Body of pancreas (tissue), 4 donors: ENCODE measurements at regions not wholly inside any gene's neighbourhood (a gene's known extent, or its start where the extent isn't known, plus 50 kb on each side); places are given as distances from the start of the nearest gene placed in this dataset.

Experiments used
- ATAC-seq: fragments of 150-250 bp; one replicate; pipeline ENCODE4 v1.9.1; 2016
- DNase-seq, 4 donors: peaks; one replicate each; pipeline ENCODE4 v3.0.0-alpha.2; 2019
- H3K27ac ChIP-seq, 4 donors: fragments of 200-600 bp; sonication (generic); 1 replicate in 3 of 4; 2 replicates in 1 of 4; pipeline versions ENCODE4 v1.5.1 to v1.6.1; 2016 to 2019; ENCODE audit warnings: mild to moderate bottlenecking in 1 of 4, mixed read lengths in 1 of 4, moderate library complexity in 1 of 4
- H3K27me3 ChIP-seq, 2 donors: fragments of 200-600 bp; sonication (generic); one replicate each; pipeline ENCODE4 v1.6.0; 2016; ENCODE audit warnings: mild to moderate bottlenecking in 1 of 2
- H3K36me3 ChIP-seq, 2 donors: fragments of 200-600 bp; sonication (generic); replicated peaks in 1 of 2; 2 replicates each; pipeline ENCODE4 v1.5.1; 2016; ENCODE audit warnings: low read depth in 2 of 2; ENCODE audit not compliant: insufficient read depth in 1 of 2
- H3K4me1 ChIP-seq: fragments of 200-600 bp; sonication (generic); one replicate; pipeline ENCODE4 v1.6.0; 2016
- H3K4me3 ChIP-seq, 2 donors: fragments of 200-600 bp; sonication (generic); 1 replicate in 1 of 2; 2 replicates in 1 of 2; pipeline ENCODE4 v1.5.1; 2016 to 2019
- H3K9me3 ChIP-seq, 3 donors: fragments of 200-600 bp; sonication (generic); 1 replicate in 2 of 3; 2 replicates in 1 of 3; pipeline ENCODE4 v1.5.1; 2016
- CTCF ChIP-seq, 7 experiments: fragments of 450-650 bp in 4 of 7; fragments of 200-600 bp in 3 of 7; sonication (generic) in 3 of 7; IDR thresholded peaks; one replicate each; pipeline ENCODE4 v1.5.1; 2016 to 2019; ENCODE audit warnings: antibody characterized with exemption in 7 of 7
- POLR2A ChIP-seq, 3 donors: fragments of 450-650 bp; IDR thresholded peaks; one replicate each; pipeline ENCODE4 v1.6.1; 2016; ENCODE audit warnings: antibody characterized with exemption in 3 of 3, mild to moderate bottlenecking in 2 of 3
- WGBS, 2 donors: methylation state at CpG; one replicate each; pipeline ENCODE4 v1.1.5; 2017; 5-methylcytosine and 5-hydroxymethylcytosine counted together
- intact Hi-C: fragments of 100-400 bp; cut with DNase I; formaldehyde crosslinking; loops from one replicate; pipeline ENCODE4 v1.15.1; 2023

GRCh38 chr5:121755266-121755665 is 96.4 kb upstream of the FTMT start:
- Histone ChIP-seq H3K27ac (no peak overlapping the region), H3K27me3 (no peaks in the 10 kb centered on the region), H3K4me1 (no peaks in the 10 kb centered on the region), H3K9me3 (no peaks in the 10 kb centered on the region), H3K36me3 (no peaks in the 10 kb centered on the region), H3K4me3 (no peak overlapping the region)
- WGBS, 2 donors = 58 to 70% methylated on average over 4 of the region's 4 CpGs
- no peak for TF ChIP-seq POLR2A (IDR thresholded peaks at IDR 0.05)
- no peak for TF ChIP-seq CTCF (IDR thresholded peaks at IDR 0.05)
- intact Hi-C loops = no loop called here
- DNase-seq = no peak
- no peak for ATAC-seq

- TF ChIP-seq POLR2A (IDR thresholded peaks at IDR 0.05) (no peak), CTCF (IDR thresholded peaks at IDR 0.05) (no peak)
- H3K36me3 ChIP-seq = no peaks in the 10 kb centered on the region
- ATAC-seq (no peak), DNase-seq (no peak)
- H3K9me3 ChIP-seq = no peaks in the 10 kb centered on the region
- WGBS, 2 donors = 61 to 70% methylated on average over 2 of the region's 2 CpGs
- no peaks in the 10 kb centered on the region for H3K27me3 ChIP-seq
- no peak overlapping the region for H3K27ac ChIP-seq
- H3K4me1 ChIP-seq = no peaks in the 10 kb centered on the region
- intact Hi-C loops = no loop called here
- H3K4me3 ChIP-seq = no peak overlapping the region
These were observed 93.9 kb upstream of the FTMT start for GRCh38 chr5:121757753-121758152.

GRCh38 chr5:121758615-121759014 is 93.1 kb upstream of the FTMT start:
- TF ChIP-seq CTCF (IDR thresholded peaks at IDR 0.05) (no peak), POLR2A (IDR thresholded peaks at IDR 0.05) (no peak)
- intact Hi-C loops = no loop called here
- H3K36me3 ChIP-seq = no peaks in the 10 kb centered on the region
- H3K9me3 ChIP-seq = no peaks in the 10 kb centered on the region
- H3K27ac ChIP-seq = no peak overlapping the region
- no peak for DNase-seq
- no peak overlapping the region for H3K4me3 ChIP-seq
- no peaks in the 10 kb centered on the region for H3K27me3 ChIP-seq
- 48 to 50% methylated on average over 6 of the region's 6 CpGs for WGBS, 2 donors
- H3K4me1 ChIP-seq = no peaks in the 10 kb centered on the region
- ATAC-seq = no peak

GRCh38 chr5:121762426-121762825 is 89.3 kb upstream of the FTMT start:
- no peak for ATAC-seq
- WGBS, 2 donors = 76 to 78% methylated on average over 1 of the region's 1 CpG

More at GRCh38 chr5:121762426-121762825, 89.3 kb upstream of the FTMT start:
- no peak for DNase-seq
- Histone ChIP-seq H3K36me3 (no peaks in the 10 kb centered on the region), H3K27ac (no peak overlapping the region), H3K27me3 (no peaks in the 10 kb centered on the region), H3K9me3 (no peaks in the 10 kb centered on the region), H3K4me3 (no peak overlapping the region), H3K4me1 (no peaks in the 10 kb centered on the region)
- intact Hi-C loops = no loop called here
- TF ChIP-seq POLR2A (IDR thresholded peaks at IDR 0.05) (no peak), CTCF (IDR thresholded peaks at IDR 0.05) (no peak)
